ENCODE measurements at regions not wholly inside any gene's neighbourhood (a gene's known extent, or its start where the extent isn't known, plus 50 kb on each side); places are given as distances from the start of the nearest gene placed in this dataset.
"Not testable (repeated sequence)": the region's sequence is repeated elsewhere in the genome, so short reads cannot be mapped to it uniquely, and the experiment has no call there.

DNA sequence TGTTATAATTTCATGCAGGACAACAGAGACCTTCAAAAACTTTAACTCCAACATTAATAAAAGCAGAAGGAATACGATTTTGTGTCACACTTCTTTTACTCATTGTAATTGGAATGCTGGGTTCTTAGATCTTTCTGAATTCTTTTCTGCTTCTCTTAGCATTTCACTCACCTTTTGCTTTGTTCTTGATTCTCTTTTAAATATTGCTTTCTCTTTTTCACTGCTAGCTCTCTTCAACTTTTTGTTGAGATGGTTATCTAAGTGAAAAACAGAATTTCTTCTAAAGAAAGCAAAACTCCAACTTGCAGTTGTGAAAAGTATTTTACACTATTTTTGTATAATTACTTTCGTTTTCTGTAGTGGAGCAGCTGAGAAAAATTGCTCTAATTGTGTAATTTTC, 212.6 kb upstream of the KIF2A start:
- DNase-seq (ENCODE audit: low read depth), result no peak
- TF ChIP-seq, protein P1, sequence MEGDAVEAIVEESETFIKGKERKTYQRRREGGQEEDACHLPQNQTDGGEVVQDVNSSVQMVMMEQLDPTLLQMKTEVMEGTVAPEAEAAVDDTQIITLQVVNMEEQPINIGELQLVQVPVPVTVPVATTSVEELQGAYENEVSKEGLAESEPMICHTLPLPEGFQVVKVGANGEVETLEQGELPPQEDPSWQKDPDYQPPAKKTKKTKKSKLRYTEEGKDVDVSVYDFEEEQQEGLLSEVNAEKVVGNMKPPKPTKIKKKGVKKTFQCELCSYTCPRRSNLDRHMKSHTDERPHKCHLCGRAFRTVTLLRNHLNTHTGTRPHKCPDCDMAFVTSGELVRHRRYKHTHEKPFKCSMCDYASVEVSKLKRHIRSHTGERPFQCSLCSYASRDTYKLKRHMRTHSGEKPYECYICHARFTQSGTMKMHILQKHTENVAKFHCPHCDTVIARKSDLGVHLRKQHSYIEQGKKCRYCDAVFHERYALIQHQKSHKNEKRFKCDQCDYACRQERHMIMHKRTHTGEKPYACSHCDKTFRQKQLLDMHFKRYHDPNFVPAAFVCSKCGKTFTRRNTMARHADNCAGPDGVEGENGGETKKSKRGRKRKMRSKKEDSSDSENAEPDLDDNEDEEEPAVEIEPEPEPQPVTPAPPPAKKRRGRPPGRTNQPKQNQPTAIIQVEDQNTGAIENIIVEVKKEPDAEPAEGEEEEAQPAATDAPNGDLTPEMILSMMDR (IDR thresholded peaks at IDR 0.05; ENCODE audit: low read length, missing control alignments), result no peak
- no peak overlapping the region for H3K4me3 ChIP-seq (replicated peaks; ENCODE audit: low read depth, low read length)

GRCh38 chr5:62093976-62094375, 212.0 kb upstream of the KIF2A start:
- TF ChIP-seq, protein P1 (IDR thresholded peaks at IDR 0.05; ENCODE audit: low read length, missing control alignments), result no peak
- H3K4me3 ChIP-seq (replicated peaks; ENCODE audit: low read depth, low read length), result no peak overlapping the region
- DNase-seq (ENCODE audit: low read depth), result peak; percentile 25

DNA sequence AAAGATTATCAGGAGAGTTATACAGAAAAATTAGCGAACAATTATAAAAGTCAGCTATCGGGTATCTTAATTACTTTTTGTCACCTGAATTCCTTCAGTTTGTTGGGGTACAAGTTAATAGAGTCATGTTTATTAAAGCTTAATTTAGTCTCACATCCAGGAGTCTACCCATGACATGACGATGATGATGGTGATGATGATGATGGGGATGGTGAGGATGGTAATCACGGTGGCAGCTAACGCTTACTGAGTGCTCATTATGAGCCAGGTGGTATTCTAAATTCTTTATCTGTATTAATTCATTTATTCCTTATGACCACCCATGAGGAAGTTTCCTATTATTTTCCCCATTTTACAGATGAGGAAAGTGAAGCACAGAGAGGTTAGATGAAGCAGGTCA, 208.6 kb upstream of the KIF2A start:
- TF ChIP-seq, protein P1 (IDR thresholded peaks at IDR 0.05; ENCODE audit: low read length, missing control alignments), result no peak
- no peak for DNase-seq (ENCODE audit: low read depth)
- no peak overlapping the region for H3K4me3 ChIP-seq (replicated peaks; ENCODE audit: low read depth, low read length)

DNA sequence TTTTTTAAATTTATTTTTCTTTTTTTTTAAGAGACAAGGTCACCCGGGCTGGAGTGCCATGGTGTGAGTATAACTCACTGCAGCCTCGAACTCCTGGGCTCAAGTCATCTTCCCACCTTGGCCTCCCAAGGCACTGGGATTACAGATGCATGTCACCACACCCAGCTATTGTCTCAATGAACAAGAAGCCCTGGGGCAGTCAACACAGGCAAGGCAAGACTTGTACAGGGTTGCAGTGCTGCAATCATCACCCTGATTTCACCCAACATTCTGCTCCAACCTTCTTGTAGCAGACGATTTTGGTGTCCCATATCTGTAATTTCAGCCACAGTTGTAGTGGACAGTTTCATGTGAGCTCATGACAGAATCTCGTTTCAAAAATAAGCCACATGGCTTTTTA, 205.8 kb upstream of the KIF2A start:
- DNase-seq (ENCODE audit: low read depth), result no peak
- TF ChIP-seq, protein P1 (IDR thresholded peaks at IDR 0.05; ENCODE audit: low read length, missing control alignments), result no peak
- H3K4me3 ChIP-seq (replicated peaks; ENCODE audit: low read depth, low read length), result no peak overlapping the region

GRCh38 chr5:62103863-62104262, 202.1 kb upstream of the KIF2A start:
- not testable (repeated sequence) for H3K4me3 ChIP-seq (replicated peaks; ENCODE audit: low read depth, low read length)

GRCh38 chr5:62111428-62111827, 194.6 kb upstream of the KIF2A start:
- no peak for DNase-seq (ENCODE audit: low read depth)
- TF ChIP-seq, protein P1 (IDR thresholded peaks at IDR 0.05; ENCODE audit: low read length, missing control alignments), result no peak
- H3K4me3 ChIP-seq (replicated peaks; ENCODE audit: low read depth, low read length), result no peak overlapping the region

More at GRCh38 chr5:62103863-62104262, 202.1 kb upstream of the KIF2A start:
- DNase-seq (ENCODE audit: low read depth), result not testable (repeated sequence)

- TF ChIP-seq, protein P1 (IDR thresholded peaks at IDR 0.05; ENCODE audit: low read length, missing control alignments), result no peak
- H3K4me3 ChIP-seq (replicated peaks; ENCODE audit: low read depth, low read length), result no peak overlapping the region
- no peak for DNase-seq (ENCODE audit: low read depth)
Measured at GRCh38 chr5:62112689-62113228, 193.2 kb upstream of the KIF2A start.
